K562 (cell line): ENCODE measurements at regions not wholly inside any gene's neighbourhood (a gene's known extent, or its start where the extent isn't known, plus 50 kb on each side); places are given as distances from the start of the nearest gene placed in this dataset.

ENCODE experiments used
- ATAC-seq: fragments of 200-7000 bp; cut with Tn5 transposase; 3 replicates; pipeline ENCODE4 v1.9.1; 2020; ENCODE audit warnings: moderate library complexity
- BruUV-seq: library from RNA; stranded (reverse); fragments of 400-500 nt; replicated peaks from 2 replicates; lab custom pipeline; 2021; lab: Mats Ljungman, UMichigan
- CTCF ChIA-PET: fragments of 300-600 bp; formaldehyde crosslinking; extraction: SDS; loops from one replicate; lab custom pipeline; 2021; ENCODE audit warnings: low intra/inter-chr PET ratio; lab: Yijun Ruan, JAX
- POLR2A ChIA-PET: fragments of 300-600, 350-650 bp; sonication (Branson Sonifier 250); formaldehyde crosslinking; extraction: SDS; loops from one replicate; lab custom pipeline; 2021; ENCODE audit warnings: antibody characterized with exemption, inconsistent platforms; lab: Yijun Ruan, JAX
- DNase-seq, 4 experiments: peaks; one replicate each; pipeline versions ENCODE4 v3.0.0 to v3.0.0-alpha.2; 2011 to 2018; ENCODE audit warnings: low spot score in 3 of 4, mixed read lengths in 3 of 4; ENCODE audit errors: extremely low read depth in 1 of 4
- FAIRE-seq: peaks from 2 replicates; lab custom pipeline; 2011; peaks lifted over from hg19 to GRCh38; lab: Jason Lieb, UNC
- H2AFZ ChIP-seq: 2 replicates; pipeline ENCODE4 v1.6.0; 2011; ENCODE audit warnings: low read depth, low read length, control low read depth, inconsistent platforms
- H3K27ac ChIP-seq: fragments of 200-600 bp; 3 replicates; pipeline ENCODE4 v1.8.0; 2011; ENCODE audit warnings: low read depth, mild to moderate bottlenecking, control low read depth, inconsistent platforms, low read length, moderate library complexity, mixed read lengths; ENCODE audit errors: extremely low read depth
- H3K27me3 ChIP-seq, 2 experiments: fragments of 300-600 bp in 1 of 2; 2 replicates in 1 of 2; 3 replicates in 1 of 2; pipeline versions ENCODE4 v1.6.0 to v1.8.0; 2011; ENCODE audit warnings: inconsistent platforms in 2 of 2, low read length in 2 of 2, mild to moderate bottlenecking in 1 of 2, mixed read lengths in 1 of 2, moderate library complexity in 1 of 2; ENCODE audit not compliant: control insufficient read depth in 2 of 2, insufficient read depth in 2 of 2
- H3K36me3 ChIP-seq: fragments of 300-600 bp; 3 replicates; pipeline ENCODE4 v1.8.0; 2011; ENCODE audit warnings: mild to moderate bottlenecking, low read length, inconsistent platforms; ENCODE audit not compliant: control insufficient read depth, insufficient read depth
- H3K4me1 ChIP-seq, 2 experiments: fragments of 200-600 bp in 1 of 2; replicated peaks in 1 of 2; 2 replicates in 1 of 2; 3 replicates in 1 of 2; pipeline versions ENCODE4 v1.5.1 to v1.8.0; 2011; ENCODE audit warnings: inconsistent platforms in 2 of 2, low read length in 2 of 2, mild to moderate bottlenecking in 1 of 2, mixed read lengths in 1 of 2, moderate library complexity in 1 of 2; ENCODE audit not compliant: control insufficient read depth in 2 of 2, insufficient read depth in 2 of 2
- H3K4me2 ChIP-seq: 2 replicates; pipeline ENCODE4 v1.6.1; 2011; ENCODE audit warnings: low read length, control low read depth, inconsistent platforms, mixed read lengths; ENCODE audit not compliant: insufficient read depth
- H3K4me3 ChIP-seq: fragments of 200-600 bp; sonication (generic), shearing (Covaris generic); 2 replicates; pipeline ENCODE4 v1.5.1; 2016; ENCODE audit warnings: control low read depth, inconsistent platforms
- H3K79me2 ChIP-seq: fragments of 200-600 bp; 3 replicates; pipeline ENCODE4 v1.8.0; 2011; ENCODE audit warnings: low read length, inconsistent platforms; ENCODE audit not compliant: control insufficient read depth, insufficient read depth
- H3K9ac ChIP-seq, 2 experiments: 2 replicates each; pipeline versions ENCODE4 v1.6.0 to v1.6.1; 2011; ENCODE audit warnings: low read depth in 2 of 2, low read length in 2 of 2, control low read depth in 1 of 2, inconsistent platforms in 1 of 2, mild to moderate bottlenecking in 1 of 2, mixed read lengths in 1 of 2; ENCODE audit not compliant: insufficient read depth in 1 of 2
- H3K9me1 ChIP-seq: one replicate; pipeline ENCODE4 v1.6.0; 2011; ENCODE audit warnings: inconsistent platforms, mild to moderate bottlenecking, low read length, moderate library complexity; ENCODE audit not compliant: control insufficient read depth, insufficient read depth
- H3K9me3 ChIP-seq: replicated peaks from 2 replicates; pipeline ENCODE4 v1.5.1; 2011; ENCODE audit warnings: low read depth, low read length, inconsistent platforms; ENCODE audit not compliant: control insufficient read depth, insufficient read depth
- H4K20me1 ChIP-seq: replicated peaks from 2 replicates; pipeline ENCODE4 v1.6.1; 2011; ENCODE audit warnings: low read length, inconsistent platforms, mixed read lengths; ENCODE audit not compliant: control insufficient read depth, insufficient read depth
- BRD9 ChIP-seq: fragments of 450-650 bp; IDR thresholded peaks from 2 replicates; pipeline ENCODE4 v1.6.1; 2018; ENCODE audit warnings: low read depth; ENCODE audit not compliant: partially characterized antibody
- ETV5 ChIP-seq: sonication (generic); formaldehyde crosslinking; IDR thresholded peaks from 2 replicates; pipeline ENCODE4 v1.4.0; 2020; ENCODE audit warnings: low read depth, mild to moderate bottlenecking, missing genetic modification reagents
- HDAC3 ChIP-seq: fragments of 450-650 bp; IDR thresholded peaks from 2 replicates; pipeline ENCODE4 v1.6.1; 2018; ENCODE audit warnings: borderline replicate concordance, mild to moderate bottlenecking, moderate library complexity; ENCODE audit not compliant: partially characterized antibody
- HMGXB4 ChIP-seq: sonication (generic); formaldehyde crosslinking; IDR thresholded peaks from 2 replicates; pipeline ENCODE4 v1.8.1; 2023; ENCODE audit warnings: mild to moderate bottlenecking, missing genetic modification reagents
- MCM2 ChIP-seq: fragments of 450-650 bp; IDR thresholded peaks from 2 replicates; pipeline ENCODE4 v1.6.1; 2017; ENCODE audit warnings: low read depth, mild to moderate bottlenecking
- MXD1 ChIP-seq: fragments of 250-450 bp; sonication (Bioruptor Pico); IDR thresholded peaks from 2 replicates; pipeline ENCODE4 v1.8.0; 2021; ENCODE audit warnings: borderline replicate concordance, mild to moderate bottlenecking, moderate library complexity; ENCODE audit not compliant: poor library complexity, severe bottlenecking
- REST ChIP-seq, 2 experiments: fragments of 450-650 bp; formaldehyde crosslinking in 1 of 2; IDR thresholded peaks; 2 replicates each; pipeline versions ENCODE4 v1.4.0 to v1.6.1; 2014 to 2020; ENCODE audit warnings: mild to moderate bottlenecking in 2 of 2, borderline replicate concordance in 1 of 2, low read depth in 1 of 2
- TBP ChIP-seq: optimal IDR thresholded peaks from 2 replicates; pipeline ENCODE3; 2011; ENCODE audit warnings: low read depth, low read length, improper control_type of control experiment
- TSC22D4 ChIP-seq: fragments of 450-650 bp; IDR thresholded peaks from 2 replicates; pipeline ENCODE4 v1.6.1; 2016; ENCODE audit warnings: missing genetic modification characterization, missing biosample characterization, control low read depth
- ZNF561 ChIP-seq: fragments of 450-650 bp; formaldehyde crosslinking; conservative IDR thresholded peaks from 2 replicates; pipeline ENCODE4 v1.4.0; 2020; ENCODE audit warnings: mild to moderate bottlenecking, moderate library complexity
- ZNF644 ChIP-seq: fragments of 200-800 bp; sonication (Bioruptor generic); IDR thresholded peaks from 2 replicates; pipeline ENCODE4 v1.6.1; 2016; ENCODE audit warnings: low read depth, missing genetic modification characterization, missing compliant biosample characterization
- ZNF699 ChIP-seq: fragments of 250-450 bp; sonication (Bioruptor Pico); IDR thresholded peaks from 2 replicates; pipeline ENCODE4 v1.8.0; 2021; ENCODE audit warnings: mild to moderate bottlenecking, moderate library complexity; ENCODE audit not compliant: insufficient replicate concordance
- ZNF766 ChIP-seq: fragments of 200-800 bp; sonication (Bioruptor generic); conservative IDR thresholded peaks from 2 replicates; pipeline ENCODE4 v1.6.1; 2016; ENCODE audit warnings: missing genetic modification characterization, missing compliant biosample characterization
- WGBS: fragments of 100-300 bp; shearing (Covaris generic); methylation state at CpG from one replicate; pipeline ENCODE4 v1.1.6; 2016; ENCODE audit warnings: low coverage, mixed read lengths; ENCODE audit not compliant: insufficient coverage; ENCODE audit errors: missing lambda C conversion rate; 5-methylcytosine and 5-hydroxymethylcytosine counted together
- in situ Hi-C: fragments of 300-500 bp; cut with MboI; formaldehyde crosslinking; loops from 4 replicates; pipeline ENCODE4 v1.15.0; 2018; ENCODE audit warnings: inconsistent platforms, mixed read lengths
- intact Hi-C: fragments of 100-400 bp; cut with micrococcal nuclease; formaldehyde crosslinking; loops from 2 replicates; pipeline ENCODE4 v1.14.2; 2022

- Histone ChIP-seq H3K4me2 (no peak overlapping the region), H3K4me3 (no peak overlapping the region), H3K9me1 (no peaks in the 10 kb centered on the region), H4K20me1 (no peaks in the 10 kb centered on the region), H2AFZ (no peak overlapping the region), H3K9ac (no peak overlapping the region), H3K27ac (no peak overlapping the region), H3K9me3 (no peaks in the 10 kb centered on the region), H3K79me2 (no peaks in the 10 kb centered on the region), H3K27me3 (no peaks in the 10 kb centered on the region), H3K4me1 (no peaks in the 10 kb centered on the region), H3K36me3 (no peaks in the 10 kb centered on the region)
- ATAC-seq: no peak
- in situ Hi-C loops (no loop called here), intact Hi-C loops (no loop called here)
- no peak for FAIRE-seq
- ChIA-PET CTCF (no interaction called here), POLR2A (no interaction called here)
- no peak for DNase-seq
- no TSS peak for BruUV-seq
- WGBS: 0% methylated on average over 1 of the region's 1 CpG
- TF ChIP-seq TBP (no peak), ZNF561 (CRISPR knock-in tag) (no peak), ZNF766 (CRISPR knock-in tag) (no peak), ZNF699 (CRISPR knock-in tag) (no peak), REST (IDR thresholded peaks at IDR 0.05; ENCODE audit: borderline replicate concordance) (no peak), REST (CRISPR knock-in tag; IDR thresholded peaks at IDR 0.05; ENCODE audit: low read depth) (no peak), HMGXB4 (CRISPR knock-in tag) (no peak), MXD1 (CRISPR knock-in tag) (no peak), HDAC3 (no peak), MCM2 (no peak), BRD9 (no peak), ETV5 (no peak), ZNF644 (tag) (no peak), TSC22D4 (no peak)
Measured at GRCh38 chr4:17103231-17103630, 204.8 kb upstream of the LDB2 start.
